ENCODE measurements at regions not wholly inside any gene's neighbourhood (a gene's known extent, or its start where the extent isn't known, plus 50 kb on each side); places are given as distances from the start of the nearest gene placed in this dataset.

DNA sequence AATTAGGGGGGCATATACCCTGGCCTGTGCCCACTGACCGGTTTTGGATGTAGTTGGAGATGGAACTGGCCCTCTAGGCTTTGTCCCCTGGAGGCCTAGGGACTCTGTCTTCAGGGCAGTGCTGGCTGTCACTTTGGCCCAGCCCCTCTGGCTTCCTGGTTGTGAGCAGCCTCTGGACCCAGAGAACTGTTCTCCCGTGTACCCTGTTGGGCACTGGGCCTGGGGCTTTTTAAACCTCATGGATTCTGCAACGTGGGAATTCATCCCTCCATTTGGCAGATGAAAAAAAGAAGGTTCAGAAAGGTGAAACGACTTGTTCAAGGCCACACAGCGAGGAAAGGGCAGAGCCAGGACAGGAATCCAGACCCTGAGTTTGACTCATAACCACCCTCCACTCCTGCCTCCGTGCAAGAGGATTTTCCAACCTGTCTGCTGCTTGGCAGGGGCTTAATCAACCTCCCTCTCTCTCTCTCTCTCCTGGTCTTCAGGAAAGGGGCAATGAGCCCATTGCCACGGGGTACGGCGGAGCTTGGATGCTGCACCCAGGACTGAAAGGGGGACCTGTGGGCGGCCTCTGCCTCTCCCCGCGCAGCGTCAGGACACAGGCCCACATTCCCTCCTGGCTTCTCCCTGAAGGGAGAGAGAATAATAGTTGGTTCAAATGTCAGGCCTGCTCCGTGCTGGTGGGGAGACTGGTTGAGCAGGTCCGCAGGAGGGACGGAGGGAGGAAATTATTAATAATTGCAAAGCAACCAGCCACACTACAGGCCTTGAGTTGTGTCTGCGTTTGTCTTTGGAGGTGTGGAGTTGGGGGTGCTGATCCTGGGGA lies 56.0 kb downstream of the CEBPB start:
- no peak overlapping the region for H3K4me3 ChIP-seq (ENCODE audit: low read depth, low read length)
- TF ChIP-seq, protein P1, sequence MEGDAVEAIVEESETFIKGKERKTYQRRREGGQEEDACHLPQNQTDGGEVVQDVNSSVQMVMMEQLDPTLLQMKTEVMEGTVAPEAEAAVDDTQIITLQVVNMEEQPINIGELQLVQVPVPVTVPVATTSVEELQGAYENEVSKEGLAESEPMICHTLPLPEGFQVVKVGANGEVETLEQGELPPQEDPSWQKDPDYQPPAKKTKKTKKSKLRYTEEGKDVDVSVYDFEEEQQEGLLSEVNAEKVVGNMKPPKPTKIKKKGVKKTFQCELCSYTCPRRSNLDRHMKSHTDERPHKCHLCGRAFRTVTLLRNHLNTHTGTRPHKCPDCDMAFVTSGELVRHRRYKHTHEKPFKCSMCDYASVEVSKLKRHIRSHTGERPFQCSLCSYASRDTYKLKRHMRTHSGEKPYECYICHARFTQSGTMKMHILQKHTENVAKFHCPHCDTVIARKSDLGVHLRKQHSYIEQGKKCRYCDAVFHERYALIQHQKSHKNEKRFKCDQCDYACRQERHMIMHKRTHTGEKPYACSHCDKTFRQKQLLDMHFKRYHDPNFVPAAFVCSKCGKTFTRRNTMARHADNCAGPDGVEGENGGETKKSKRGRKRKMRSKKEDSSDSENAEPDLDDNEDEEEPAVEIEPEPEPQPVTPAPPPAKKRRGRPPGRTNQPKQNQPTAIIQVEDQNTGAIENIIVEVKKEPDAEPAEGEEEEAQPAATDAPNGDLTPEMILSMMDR (IDR thresholded peaks at IDR 0.05; ENCODE audit: insufficient read depth, low read depth, low read length), result no peak
- no peak for DNase-seq (ENCODE audit: low read depth)

DNA sequence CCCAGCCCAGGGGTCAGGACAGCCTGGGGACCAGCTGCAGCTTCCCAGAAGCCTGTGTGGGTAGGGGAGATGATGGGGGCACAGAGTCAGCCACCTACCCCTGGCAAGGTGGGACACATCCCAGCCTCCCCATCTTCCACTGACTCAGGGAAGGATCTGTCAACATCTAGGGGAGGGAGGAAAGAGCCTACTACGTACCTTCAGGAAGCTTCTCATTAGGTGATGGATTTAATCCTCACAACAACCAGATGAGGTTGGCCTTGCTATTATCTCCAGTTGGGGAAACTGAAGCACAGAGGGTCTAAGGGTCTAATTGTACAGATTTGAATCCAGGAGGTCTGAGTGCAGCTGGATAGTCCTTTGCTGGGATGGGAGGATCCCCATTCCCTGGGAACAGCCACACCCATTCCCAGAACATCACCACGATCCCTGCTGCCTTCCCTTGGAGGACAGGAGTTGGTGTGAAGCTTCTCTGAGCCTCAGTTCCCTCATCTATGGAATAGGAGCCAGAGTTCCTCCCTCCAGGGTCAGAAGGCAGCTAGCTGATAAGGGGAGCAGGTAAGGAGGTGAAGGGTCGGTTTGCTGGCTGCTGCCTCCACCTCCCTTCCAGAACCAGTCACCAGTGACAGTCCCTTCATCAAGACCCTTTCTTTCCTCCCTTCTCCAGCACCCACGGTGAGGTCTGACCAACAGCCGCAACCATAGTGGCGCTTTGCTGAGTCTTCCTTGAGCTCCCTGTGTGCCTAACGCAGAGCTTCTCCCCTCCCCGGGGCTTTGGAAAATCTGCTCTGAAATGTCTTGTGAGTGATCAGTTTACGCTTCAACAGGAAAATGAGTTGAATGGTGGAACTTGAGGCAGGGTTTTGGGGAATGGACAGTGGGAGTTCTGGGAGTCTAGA lies 56.8 kb downstream of the CEBPB start:
- TF ChIP-seq, protein P1 (IDR thresholded peaks at IDR 0.05; ENCODE audit: insufficient read depth, low read depth, low read length), result no peak
- no peak overlapping the region for H3K4me3 ChIP-seq (ENCODE audit: low read depth, low read length)
- DNase-seq (ENCODE audit: low read depth), result no peak

GRCh38 chr20:50248104-50248641 lies 57.5 kb downstream of the CEBPB start:
- TF ChIP-seq, protein P1 (IDR thresholded peaks at IDR 0.05; ENCODE audit: insufficient read depth, low read depth, low read length), result no peak
- H3K4me3 ChIP-seq (ENCODE audit: low read depth, low read length), result no peak overlapping the region
- DNase-seq (ENCODE audit: low read depth), result peak; percentile 70

GRCh38 chr20:50249447-50250388 lies 59.1 kb downstream of the CEBPB start:
- TF ChIP-seq, protein P1 (IDR thresholded peaks at IDR 0.05; ENCODE audit: insufficient read depth, low read depth, low read length), result no peak
- DNase-seq (ENCODE audit: low read depth), result no peak
- no peak overlapping the region for H3K4me3 ChIP-seq (ENCODE audit: low read depth, low read length)

GRCh38 chr20:50250679-50251382 lies 60.2 kb downstream of the CEBPB start:
- TF ChIP-seq, protein P1 (IDR thresholded peaks at IDR 0.05; ENCODE audit: insufficient read depth, low read depth, low read length), result no peak
- H3K4me3 ChIP-seq (ENCODE audit: low read depth, low read length), result no peak overlapping the region
- no peak for DNase-seq (ENCODE audit: low read depth)

Measured in fibroblast of villous mesenchyme (primary cell).